Gastrocnemius medialis (tissue), 4 donors: ENCODE measurements at regions not wholly inside any gene's neighbourhood (a gene's known extent, or its start where the extent isn't known, plus 50 kb on each side); places are given as distances from the start of the nearest gene placed in this dataset.

ENCODE experiments used
- POLR2A ChIP-seq, 2 donors: fragments of 450-650 bp; IDR thresholded peaks; one replicate each; pipeline ENCODE4 v1.6.1; 2017; ENCODE audit warnings: antibody characterized with exemption in 2 of 2, mild to moderate bottlenecking in 2 of 2, moderate library complexity in 2 of 2
- TF ChIP-seq, protein P1 (sequence below), 5 experiments: fragments of 450-650 bp in 3 of 5; fragments of 200-600 bp in 2 of 5; sonication (generic) in 2 of 5; IDR thresholded peaks in 4 of 5; conservative IDR thresholded peaks in 1 of 5; 1 replicate in 4 of 5; 2 replicates in 1 of 5; pipeline ENCODE4 v1.5.1; 2016 to 2019; ENCODE audit warnings: antibody characterized with exemption in 5 of 5, mild to moderate bottlenecking in 3 of 5, moderate library complexity in 3 of 5

DNA sequence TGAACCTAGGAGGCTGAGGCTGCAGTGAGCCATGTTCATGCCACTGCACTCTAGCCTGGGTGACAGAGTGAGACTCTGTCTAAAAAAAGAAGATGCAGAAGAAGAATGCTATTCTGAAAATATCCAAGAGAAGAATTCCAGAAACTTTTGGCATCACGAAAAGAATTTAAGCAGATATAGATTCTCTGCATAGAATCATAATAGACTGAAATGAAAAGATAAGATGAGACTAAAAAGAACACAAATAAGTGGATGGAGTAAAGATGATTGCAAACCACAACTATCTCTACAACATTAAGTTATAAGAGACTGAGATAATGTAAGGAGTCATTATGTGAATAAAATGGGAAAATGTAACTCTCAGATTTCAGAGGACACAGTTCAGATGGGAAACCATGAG, 140.7 kb upstream of the TMC3 start:
- TF ChIP-seq, protein P1, sequence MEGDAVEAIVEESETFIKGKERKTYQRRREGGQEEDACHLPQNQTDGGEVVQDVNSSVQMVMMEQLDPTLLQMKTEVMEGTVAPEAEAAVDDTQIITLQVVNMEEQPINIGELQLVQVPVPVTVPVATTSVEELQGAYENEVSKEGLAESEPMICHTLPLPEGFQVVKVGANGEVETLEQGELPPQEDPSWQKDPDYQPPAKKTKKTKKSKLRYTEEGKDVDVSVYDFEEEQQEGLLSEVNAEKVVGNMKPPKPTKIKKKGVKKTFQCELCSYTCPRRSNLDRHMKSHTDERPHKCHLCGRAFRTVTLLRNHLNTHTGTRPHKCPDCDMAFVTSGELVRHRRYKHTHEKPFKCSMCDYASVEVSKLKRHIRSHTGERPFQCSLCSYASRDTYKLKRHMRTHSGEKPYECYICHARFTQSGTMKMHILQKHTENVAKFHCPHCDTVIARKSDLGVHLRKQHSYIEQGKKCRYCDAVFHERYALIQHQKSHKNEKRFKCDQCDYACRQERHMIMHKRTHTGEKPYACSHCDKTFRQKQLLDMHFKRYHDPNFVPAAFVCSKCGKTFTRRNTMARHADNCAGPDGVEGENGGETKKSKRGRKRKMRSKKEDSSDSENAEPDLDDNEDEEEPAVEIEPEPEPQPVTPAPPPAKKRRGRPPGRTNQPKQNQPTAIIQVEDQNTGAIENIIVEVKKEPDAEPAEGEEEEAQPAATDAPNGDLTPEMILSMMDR (IDR thresholded peaks at IDR 0.05 in 4 of 5, conservative IDR thresholded peaks at IDR 0.05 in 1 of 5), result no peak
- no peak for TF ChIP-seq POLR2A (IDR thresholded peaks at IDR 0.05)
